22Rv1 (cell line): ENCODE measurements at regions not wholly inside any gene's neighbourhood (a gene's known extent, or its start where the extent isn't known, plus 50 kb on each side); places are given as distances from the start of the nearest gene placed in this dataset.

Experiments
- CTCF ChIP-seq: fragments of 450-650 bp; IDR thresholded peaks from 2 replicates; pipeline ENCODE4 v1.5.1; 2017; ENCODE audit warnings: mild to moderate bottlenecking
- ZFX ChIP-seq: fragments of 450-650 bp; IDR thresholded peaks from 2 replicates; pipeline ENCODE4 v1.6.1; 2017; ENCODE audit warnings: antibody characterized with exemption, borderline replicate concordance

- TF ChIP-seq CTCF (no peak), ZFX (no peak)
Measured at GRCh38 chr9:81529556-81530193, 159.7 kb downstream of the TLE1 start.
